DOHH2 (cell line): ENCODE measurements at regions not wholly inside any gene's neighbourhood (a gene's known extent, or its start where the extent isn't known, plus 50 kb on each side); places are given as distances from the start of the nearest gene placed in this dataset.

Experiments used
- EZH2phosphoT487 ChIP-seq: fragments of 200-600 bp; sonication (generic); IDR thresholded peaks from 2 replicates; pipeline ENCODE4 v1.6.1; 2017; ENCODE audit warnings: borderline replicate concordance, mild to moderate bottlenecking, antibody characterized with exemption, low read length, moderate library complexity, mixed read lengths
- TF ChIP-seq, protein P1 (sequence below): fragments of 200-600 bp; sonication (generic); IDR thresholded peaks from one replicate; pipeline ENCODE4 v1.5.1; 2014; ENCODE audit warnings: antibody characterized with exemption, mild to moderate bottlenecking, low read depth, low read length; ENCODE audit not compliant: poor library complexity, severe bottlenecking

DNA sequence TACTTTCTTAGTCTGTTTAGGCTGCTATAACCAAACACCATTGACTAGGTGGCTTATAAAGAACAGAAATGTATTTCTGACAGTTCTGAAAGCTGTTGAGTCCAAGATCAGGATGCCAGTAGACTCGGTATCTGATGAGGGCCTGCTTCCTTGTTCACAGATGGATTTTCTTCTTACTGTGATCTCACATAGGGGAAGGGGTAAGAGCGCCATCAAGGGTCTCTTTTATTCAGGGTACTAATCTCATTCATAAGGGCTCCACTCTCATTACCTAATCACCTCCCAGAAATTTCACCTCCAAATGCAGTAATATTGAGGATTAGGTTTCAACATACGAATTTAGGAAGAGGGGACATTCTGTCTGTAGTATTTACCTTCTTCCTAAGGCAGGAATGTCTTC, 384.0 kb upstream of the DMAC1 start:
- TF ChIP-seq, protein P1, sequence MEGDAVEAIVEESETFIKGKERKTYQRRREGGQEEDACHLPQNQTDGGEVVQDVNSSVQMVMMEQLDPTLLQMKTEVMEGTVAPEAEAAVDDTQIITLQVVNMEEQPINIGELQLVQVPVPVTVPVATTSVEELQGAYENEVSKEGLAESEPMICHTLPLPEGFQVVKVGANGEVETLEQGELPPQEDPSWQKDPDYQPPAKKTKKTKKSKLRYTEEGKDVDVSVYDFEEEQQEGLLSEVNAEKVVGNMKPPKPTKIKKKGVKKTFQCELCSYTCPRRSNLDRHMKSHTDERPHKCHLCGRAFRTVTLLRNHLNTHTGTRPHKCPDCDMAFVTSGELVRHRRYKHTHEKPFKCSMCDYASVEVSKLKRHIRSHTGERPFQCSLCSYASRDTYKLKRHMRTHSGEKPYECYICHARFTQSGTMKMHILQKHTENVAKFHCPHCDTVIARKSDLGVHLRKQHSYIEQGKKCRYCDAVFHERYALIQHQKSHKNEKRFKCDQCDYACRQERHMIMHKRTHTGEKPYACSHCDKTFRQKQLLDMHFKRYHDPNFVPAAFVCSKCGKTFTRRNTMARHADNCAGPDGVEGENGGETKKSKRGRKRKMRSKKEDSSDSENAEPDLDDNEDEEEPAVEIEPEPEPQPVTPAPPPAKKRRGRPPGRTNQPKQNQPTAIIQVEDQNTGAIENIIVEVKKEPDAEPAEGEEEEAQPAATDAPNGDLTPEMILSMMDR = no peak
- no peak for TF ChIP-seq EZH2phosphoT487
